HG03175 (cell line): ENCODE measurements at regions not wholly inside any gene's neighbourhood (a gene's known extent, or its start where the extent isn't known, plus 50 kb on each side); places are given as distances from the start of the nearest gene placed in this dataset.

Source experiments
- ATAC-seq: cut with Tn5 transposase; IDR thresholded peaks from one replicate; pipeline ENCODE4 v1.9.1; 2021; ENCODE audit warnings: mild to moderate bottlenecking, moderate library complexity; ENCODE audit not compliant: unreplicated experiment

DNA sequence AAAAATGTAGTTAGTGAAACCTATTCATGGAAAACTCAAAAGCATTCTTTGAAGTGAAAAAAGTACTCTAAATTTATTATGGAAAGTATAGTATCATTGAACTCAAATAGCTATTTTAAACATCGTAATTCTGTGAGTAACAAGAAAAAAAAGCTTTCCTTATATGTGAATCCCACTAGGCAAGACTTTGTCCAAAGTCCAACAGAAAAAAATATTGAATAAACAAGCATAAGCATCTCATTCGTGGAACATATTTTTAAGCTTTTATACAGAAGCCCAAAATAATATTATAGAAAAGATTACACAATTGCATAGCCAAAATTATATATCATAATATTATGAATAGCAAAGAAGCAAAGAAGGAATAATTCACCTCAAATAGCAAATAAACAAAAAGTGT lies 79.4 kb upstream of the IFNE start:
- ATAC-seq = no peak

DNA sequence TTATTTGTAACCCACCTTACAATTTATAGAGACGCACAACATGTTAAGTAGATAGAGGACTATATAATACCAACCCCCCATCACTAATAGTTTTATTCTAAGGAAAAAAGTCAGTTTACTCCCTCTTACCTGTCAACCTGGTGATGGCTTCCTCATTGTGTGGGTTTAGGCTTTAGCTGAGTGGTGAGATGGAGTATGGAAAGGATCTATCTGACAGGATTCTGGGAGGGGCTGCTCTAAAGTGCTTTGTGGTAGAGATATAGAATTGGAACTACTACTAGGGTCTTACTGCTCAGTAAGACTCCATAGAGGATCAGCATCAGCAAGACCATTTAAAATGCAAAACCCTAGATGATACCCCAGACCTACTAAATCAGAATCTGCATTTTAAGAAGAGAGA lies 82.1 kb upstream of the IFNE start:
- ATAC-seq = no peak

DNA sequence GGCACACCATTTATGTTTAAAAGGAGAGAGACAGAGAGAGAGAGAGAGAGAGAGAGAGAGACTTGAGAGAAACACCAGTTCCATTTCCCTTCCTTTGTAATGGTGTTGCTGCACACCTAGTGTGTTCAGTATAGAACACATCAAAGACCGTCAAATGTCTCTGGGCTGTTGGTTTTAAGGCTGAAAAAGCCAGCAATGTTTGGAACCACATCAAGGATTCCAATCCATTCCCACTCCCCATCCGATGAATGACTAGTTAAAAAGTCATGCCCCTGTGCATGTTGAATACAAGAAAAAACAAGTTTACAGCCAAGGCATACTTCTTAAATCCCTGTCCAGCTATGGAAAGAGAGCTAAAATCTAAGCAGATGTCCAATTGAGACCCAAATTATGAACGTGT lies 83.0 kb upstream of the IFNE start:
- no peak for ATAC-seq

DNA sequence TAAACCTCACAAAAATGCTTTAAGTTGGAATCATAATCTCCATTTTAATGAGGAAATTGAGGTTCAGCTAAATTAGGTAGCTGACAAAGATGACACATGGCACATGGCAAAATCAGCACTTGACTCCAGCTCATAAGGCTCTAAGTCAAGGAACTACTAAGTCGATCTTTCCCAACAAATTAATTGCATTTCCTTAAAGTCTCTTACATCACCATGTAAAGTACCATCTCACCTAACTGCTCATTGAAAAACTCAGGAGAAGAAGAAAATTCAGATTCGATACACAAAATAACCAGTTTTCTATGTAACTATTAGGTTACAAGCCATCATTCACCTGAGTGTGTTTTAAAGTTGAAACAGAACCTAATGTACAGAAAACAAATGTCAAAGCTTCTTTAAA lies 85.8 kb upstream of the IFNE start:
- no peak for ATAC-seq

DNA sequence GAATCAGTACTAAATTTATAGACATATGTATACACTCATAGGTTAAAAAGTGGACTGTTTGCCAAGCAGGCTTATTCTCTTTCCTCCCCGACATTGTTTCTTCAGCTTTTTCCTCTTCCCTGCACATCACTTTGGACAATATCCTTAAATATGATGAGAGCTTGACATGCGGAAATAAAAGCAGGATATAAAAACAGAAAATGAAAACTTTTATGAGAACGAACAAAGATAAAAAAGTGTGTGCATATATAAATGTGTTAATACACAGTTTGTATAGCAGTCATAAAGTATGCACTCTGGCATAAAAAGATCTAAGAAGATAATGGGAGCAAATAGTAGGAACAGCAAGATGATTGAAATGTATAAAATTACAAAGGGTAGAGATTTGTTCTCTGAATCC lies 86.4 kb upstream of the IFNE start:
- ATAC-seq = no peak

DNA sequence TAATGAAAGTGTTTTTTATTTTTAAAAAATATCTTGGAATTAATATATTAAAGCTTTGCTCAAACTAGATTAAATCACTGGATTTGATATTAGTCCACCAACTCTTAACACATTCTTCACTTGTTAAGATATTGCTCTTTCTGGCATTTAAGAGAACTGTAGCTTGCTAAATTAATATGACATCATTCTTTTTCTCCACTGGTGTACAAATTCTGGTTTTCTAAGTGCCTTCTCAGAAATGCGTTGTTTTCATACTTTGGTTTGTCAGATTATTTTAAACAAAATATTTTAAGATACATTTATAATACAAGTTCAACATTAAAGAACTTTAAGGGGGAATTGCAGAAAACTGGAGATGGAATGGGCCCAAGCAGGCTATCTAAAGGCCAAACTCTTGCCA lies 87.6 kb upstream of the IFNE start:
- ATAC-seq = no peak

DNA sequence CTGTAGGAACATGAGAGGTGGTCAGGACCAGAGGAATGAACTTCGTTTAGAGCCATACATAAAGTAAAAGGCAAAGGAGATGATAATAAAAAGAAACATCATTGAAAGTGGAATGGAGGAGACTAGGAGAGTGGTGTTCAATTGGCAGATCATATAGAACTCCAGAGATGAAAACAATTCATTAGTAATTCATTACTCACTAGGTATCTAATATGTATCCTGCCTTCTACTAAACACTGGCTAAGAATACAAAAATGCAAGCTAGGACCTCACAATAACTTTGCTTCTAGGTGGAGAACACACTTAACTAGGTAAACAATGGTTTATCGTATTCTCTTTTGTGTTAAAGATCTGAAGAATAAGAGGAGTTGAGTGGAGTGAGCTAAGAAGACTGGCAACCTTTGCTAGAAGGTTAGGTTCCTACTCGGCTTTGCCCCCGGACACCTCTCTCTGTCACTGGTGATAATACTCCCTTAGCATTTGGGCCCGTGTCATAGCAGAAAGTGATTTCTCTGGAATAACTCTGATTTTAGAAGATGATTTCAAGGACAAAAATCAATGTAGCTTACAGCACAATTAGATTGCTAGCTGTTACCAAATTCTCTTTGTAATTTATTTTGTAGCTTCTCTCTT lies 88.6 kb upstream of the IFNE start:
- ATAC-seq = no peak

DNA sequence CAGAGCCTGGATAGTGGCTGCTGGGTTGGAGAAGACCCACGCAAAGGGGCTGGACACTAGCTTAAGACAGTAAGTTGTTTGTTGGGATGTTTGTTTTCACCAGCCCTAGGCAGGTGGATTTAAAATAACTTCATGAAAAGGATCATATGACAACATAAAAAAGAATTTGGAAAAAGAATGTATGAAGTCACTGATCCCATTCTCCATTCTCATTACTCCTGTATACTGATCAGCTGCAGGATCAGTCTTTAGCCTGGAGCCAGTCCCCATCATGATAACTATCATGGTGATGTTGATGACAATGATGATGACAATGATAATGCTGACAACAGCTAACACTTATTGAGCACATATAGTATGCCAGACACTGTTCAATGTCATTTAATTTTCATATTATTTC lies 92.1 kb upstream of the IFNE start:
- no peak for ATAC-seq

DNA sequence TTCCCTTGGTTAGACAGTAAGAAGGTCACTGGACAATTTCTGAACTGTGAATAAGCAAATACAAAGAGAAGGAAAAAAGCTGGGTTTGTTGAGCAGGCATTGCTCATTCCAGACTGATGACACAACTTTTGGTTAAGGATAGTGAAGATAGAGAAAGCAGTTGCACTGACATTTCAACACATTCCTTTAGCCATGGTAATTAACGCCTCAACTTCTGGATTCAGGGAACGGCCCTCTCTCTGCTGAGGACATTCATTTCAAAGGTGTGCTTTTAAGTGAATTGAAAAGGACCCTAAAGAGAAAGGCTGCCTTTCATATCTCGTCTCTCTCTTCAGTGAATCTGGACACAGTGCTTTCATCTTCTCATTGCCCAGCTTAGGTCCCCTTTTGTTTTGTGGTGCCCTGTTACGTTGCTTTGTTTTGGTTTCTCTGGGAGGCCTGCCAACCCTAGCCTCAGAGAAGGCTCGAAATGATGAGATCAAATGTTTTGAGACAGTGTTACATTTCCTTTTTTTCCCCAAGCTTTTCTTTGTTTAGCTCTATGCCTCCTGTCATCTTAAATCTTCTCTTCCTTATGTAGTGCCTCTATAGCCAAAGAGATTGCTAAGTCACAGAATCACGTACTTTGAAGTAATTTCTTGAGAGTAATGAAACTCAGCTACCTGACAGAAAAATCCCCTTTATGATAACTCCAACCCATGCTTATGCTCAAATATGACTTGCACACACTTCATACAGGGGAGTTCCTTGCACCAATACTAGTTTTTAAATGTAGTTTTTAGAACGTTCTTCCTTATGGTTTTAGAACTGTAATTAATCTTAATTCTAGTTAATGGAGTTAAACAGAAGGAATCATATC lies 94.4 kb upstream of the IFNE start:
- ATAC-seq = no peak

DNA sequence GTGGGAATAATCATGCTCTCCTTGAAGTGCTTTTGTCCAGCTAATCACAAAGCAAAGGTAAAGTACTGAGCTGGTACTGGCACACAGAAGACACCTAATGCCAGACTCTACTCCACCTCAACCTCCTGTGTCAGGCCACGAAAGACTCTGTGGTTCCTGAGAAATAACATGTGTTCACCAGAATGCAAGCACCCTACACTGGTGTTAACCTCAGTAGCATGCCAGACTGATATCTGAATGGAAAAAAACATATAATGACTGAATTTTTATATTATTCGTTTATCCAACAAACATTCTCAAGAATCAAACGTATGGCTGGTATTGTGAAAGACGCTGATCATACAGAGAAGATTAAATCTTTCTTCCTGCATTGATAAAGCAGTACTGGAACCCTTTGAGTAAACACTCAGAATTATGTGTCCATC lies 97.1 kb upstream of the IFNE start:
- ATAC-seq = no peak

DNA sequence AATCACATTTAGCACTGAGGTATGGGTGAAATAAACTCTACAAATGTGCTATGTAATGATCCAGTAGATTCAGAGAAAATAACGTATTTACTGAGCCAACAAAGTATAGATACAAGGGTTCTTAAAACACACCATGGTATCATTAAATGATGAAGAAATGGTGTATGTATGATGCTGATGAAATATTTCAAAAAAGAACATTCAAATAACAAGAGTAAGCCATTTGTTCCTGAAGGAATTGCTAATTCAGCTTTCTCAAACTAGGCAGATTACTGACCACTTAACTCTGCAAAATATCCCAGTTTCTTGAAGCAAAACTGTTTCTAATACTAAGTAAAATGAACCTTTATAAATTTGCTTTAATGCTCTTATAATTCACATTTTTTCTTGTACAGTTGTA lies 97.6 kb upstream of the IFNE start:
- ATAC-seq = no peak

DNA sequence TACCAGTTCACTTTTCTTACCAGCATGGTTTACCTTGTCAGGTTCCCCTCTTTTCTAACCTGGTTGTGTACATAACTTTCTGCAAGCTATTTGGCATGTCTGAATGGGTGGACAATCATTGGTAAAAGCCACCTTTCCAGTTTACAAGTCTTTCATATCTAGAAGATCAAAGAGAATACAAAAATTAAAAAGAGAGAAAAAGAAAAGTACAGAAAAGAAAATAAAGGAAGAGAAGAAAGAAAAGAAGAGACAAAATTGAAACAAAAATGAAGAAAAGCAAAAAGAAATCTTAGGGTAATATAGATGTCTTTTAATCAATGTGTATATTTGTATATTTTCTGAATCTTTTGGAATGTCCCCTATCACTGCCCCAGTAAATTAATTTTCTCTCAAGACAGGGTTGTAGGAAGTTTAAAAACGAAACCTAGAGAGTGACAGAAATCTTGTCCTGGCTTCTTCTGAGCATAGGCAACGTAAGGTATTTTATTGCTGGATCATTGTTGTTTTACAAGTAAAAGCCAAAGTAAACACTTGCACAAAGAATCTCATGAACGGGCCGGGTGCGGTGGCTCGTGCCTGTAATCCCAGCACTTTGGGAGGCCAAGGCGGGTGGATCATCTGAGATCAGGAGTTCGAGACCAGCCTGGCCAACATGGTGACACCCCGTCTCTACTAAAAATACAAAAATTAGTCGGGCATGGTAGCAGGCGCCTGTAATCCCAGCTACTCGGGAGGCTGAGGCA lies 98.7 kb upstream of the IFNE start:
- no peak for ATAC-seq

DNA sequence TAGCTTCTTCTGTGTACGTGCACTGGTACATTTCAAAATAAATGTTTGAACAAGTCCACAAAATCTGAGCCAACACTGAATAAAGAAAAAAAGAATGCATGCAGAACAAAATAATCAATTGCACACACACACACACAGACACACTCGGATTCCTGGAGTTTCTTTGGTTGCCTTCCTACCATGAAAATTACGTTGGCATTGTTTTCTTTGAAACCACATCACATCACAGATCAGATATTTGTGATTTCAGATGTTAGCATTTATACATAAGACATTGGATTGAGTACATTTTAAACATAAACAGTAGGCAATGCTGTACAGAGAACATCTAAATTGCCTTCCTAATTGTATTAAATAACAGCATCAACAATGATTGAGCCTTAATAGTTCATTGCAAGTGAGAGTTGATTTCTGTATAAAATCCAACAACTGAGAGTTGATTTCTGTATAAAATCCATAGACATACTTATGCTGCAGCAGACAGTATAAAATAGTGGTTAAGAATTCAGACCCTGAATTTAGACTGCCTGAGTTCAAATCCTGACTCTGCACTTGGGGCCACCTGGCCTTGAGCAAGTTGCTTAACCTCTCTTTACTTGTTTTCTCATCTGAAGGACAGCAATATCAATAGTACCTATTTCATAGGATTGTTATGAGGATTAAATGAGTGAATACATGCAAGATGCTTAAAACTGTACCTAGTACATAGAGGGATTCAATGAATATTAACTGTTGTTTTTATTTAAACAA lies 101.7 kb upstream of the IFNE start:
- no peak for ATAC-seq

DNA sequence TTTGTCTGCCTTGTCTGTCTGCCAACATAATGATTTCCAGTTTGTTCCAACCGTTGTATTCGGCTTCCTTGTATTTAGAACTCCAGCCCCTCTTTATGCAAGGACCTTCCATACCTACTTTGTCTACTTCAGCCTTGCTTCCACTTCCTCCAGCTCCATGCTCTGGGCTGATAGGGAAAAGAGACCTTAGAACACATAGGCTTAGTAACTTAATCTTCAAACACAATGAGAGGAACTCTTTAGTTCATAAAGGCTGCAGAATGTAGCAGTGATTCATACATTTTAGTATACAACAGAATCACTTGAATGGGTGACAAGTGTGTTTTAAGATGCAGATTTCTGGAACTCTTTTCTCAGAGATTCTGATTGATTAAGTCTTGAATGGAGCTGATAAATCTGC lies 102.8 kb upstream of the IFNE start:
- no peak for ATAC-seq

DNA sequence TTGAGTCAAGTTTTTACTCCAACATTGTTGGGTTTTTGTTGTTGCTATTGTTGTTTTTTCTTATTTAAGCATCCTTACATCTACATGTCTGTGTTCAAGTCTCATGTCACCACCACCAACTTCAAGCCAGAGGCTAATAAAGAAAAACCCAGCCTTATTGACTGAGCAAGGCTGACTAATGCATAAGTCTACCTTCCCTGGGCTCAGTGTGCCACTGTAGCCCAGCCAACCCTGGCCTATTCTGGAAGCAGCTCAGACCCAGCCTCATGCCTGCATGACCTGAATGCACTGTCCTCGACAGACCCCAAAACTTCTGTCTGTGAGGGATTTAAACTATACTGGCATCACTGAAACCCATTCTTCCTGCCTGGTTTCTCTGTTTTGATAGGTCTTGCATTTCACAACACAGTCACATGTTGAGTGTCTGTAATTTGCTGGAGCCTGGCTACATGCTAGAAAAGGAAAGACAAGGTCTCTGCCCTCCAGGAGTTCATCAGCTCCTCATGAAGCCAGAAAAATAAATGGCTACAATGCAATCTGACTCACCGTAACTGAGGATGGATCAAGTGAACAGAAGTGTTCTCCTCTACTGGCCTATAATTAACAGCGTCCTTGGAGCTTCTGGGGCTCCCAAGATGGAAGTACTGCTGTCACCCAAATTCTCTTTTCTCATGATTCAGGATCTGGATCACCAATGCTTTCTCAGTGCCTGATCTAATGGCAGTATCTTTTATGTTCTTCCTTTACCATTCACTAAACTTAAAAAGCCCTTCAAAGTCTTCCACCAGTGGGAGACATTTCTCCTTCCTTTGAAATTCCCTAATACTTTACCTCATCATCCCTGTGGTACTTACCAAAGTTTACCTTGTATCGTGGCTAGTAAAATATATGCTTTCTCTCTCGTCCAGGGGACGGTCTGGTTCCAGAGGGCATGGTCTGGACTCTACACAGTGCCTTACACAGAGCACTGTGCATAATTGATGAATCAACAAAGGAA lies 103.9 kb upstream of the IFNE start:
- ATAC-seq = no peak

DNA sequence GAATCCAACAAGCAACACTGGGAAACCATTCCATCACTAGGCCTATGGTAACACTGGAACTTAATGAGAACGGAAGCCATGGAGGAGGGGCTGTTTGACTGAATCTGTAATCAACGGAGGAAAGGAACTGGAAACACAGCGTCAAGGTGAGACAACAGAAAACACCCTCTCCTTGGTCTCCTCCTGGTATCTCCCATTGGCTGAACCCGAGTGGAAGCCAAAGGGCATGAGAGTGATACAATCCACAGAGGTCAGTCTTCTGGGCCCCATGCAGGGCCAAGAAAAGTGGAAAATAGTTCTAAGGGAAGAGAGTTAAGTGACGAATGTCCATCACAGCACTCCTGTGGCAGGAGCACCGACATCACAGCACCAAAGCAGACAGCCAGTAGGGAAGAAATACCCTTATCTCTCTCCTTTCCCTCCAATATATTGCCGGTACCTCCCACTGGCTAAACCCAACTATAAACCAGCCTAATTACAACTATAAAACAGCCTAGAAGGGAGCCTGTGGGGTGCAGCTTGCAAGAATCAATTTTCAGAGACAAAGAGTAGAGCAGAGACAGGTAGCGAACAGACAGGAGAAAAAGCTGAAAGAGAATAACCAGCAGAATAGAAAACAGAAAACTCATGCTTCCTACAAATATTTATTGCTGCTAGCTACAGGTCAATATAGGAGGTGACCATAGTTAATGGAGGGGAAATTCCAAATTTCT lies 107.4 kb upstream of the IFNE start:
- no peak for ATAC-seq

DNA sequence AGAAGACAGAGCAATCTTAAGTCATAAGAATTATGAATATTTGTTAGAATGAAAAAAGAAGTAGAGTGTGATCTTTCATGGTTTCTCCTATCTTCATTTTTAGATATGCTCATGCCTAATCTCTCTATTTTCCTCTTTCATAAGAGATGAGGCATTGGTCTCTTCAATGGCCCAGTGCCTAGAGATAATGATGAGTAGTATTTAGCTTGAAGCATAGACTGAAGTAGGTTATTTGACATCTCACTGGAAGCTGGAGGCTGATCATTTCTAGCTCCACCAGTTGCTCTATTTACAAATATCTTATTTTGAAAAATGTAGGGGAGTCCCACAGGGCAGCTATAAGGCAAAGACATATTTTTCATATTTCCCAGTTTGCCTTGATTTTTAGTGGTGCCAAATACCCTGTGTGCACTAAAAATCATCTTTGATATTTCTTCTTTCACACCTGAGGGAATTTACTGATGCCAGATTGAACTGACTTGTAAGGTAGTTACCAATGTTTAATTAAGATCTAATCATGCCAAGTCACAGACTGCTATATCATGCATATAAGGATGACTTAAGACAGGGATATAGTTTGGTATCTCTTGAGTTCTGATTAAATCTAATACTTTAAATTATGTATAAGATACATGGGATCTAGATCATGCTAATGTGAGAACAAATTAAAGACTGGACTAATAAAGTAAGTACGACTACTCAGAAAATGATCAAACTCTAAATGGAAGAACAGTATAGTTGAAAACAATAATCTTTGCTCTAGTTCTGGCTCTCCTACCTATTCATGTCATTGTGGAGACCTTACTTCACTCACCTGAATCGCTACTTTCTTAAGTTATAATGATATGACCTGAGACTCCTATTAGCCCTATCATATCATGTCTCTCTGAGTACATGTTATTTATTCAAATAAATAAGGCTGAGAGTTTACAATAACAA lies 108.2 kb upstream of the IFNE start:
- ATAC-seq = no peak
